Muscle of leg (tissue), 3 donors: ENCODE measurements at regions not wholly inside any gene's neighbourhood (a gene's known extent, or its start where the extent isn't known, plus 50 kb on each side); places are given as distances from the start of the nearest gene placed in this dataset.
A peak's percentile ranks its signal among the peaks of the same experiment; 100 is the strongest.

Source experiments
- DNase-seq: peaks from one replicate; pipeline ENCODE4 v3.0.0; 2013
- H3K27ac ChIP-seq: one replicate; pipeline ENCODE4 v1.5.1; 2013; ENCODE audit warnings: mild to moderate bottlenecking, low read length, control low read depth
- H3K27me3 ChIP-seq: one replicate; pipeline ENCODE4 v1.6.1; 2013; ENCODE audit warnings: low read length; ENCODE audit not compliant: control insufficient read depth, insufficient read depth
- H3K36me3 ChIP-seq: one replicate; pipeline ENCODE4 v1.6.1; 2013; ENCODE audit warnings: low read length; ENCODE audit not compliant: control insufficient read depth, insufficient read depth
- H3K4me1 ChIP-seq: one replicate; pipeline ENCODE4 v1.6.1; 2013; ENCODE audit warnings: low read length; ENCODE audit not compliant: control insufficient read depth, insufficient read depth
- H3K4me3 ChIP-seq: one replicate; pipeline ENCODE4 v1.5.1; 2013; ENCODE audit warnings: low read length, control low read depth
- H3K9me3 ChIP-seq: replicated peaks from 2 replicates; pipeline ENCODE4 v1.6.1; 2013; ENCODE audit warnings: low read depth, low read length; ENCODE audit not compliant: control insufficient read depth
- WGBS: methylation state at CpG from one replicate; pipeline ENCODE4 v1.1.5; 2013; ENCODE audit warnings: missing lambda C conversion rate; ENCODE audit not compliant: insufficient coverage; 5-methylcytosine and 5-hydroxymethylcytosine counted together

DNA sequence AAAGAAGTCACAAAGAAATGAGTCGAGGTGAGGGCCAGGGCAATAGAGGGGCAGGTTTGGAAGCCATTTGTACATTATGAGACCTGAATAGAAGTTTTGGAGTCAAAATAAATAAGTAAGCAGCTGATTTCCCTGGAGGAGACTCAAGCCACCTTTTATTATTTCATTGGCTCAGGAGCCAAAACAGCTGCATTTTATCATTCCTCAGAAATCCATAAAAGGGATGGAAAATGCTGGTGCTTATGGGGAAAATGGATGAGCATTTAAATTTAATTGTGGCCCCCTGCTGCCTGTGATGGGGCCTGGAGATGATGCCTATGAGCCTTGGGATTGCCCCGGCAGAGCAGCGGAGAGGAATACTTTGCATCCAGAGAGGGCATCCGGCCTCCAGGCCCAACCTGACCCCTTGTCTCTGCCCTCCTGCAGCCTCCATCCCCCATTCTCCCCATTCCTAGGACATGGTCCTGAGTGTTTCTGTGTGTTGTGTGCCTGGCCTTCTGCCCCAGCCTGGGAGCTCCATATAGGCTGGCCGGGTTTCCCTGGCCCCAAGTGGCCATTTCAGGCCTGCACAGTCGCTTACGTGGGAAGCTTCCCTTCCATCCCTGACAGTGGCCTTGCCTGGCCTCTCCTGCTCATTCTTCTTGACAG lies 296.8 kb upstream of the ZMIZ1 start:
- DNase-seq = peak; percentile 95
- Histone ChIP-seq H3K27me3 (no peaks in the 10 kb centered on the region), H3K4me3 (no peak overlapping the region), H3K36me3 (no peaks in the 10 kb centered on the region), H3K9me3 (no peaks in the 10 kb centered on the region), H3K27ac (peak overlapping the region; percentile 76), H3K4me1 (peaks cover 50% of the 10 kb centered on the region)
- whole genome bisulfite sequencing = 17% methylated on average over 4 of the region's 7 CpGs

DNA sequence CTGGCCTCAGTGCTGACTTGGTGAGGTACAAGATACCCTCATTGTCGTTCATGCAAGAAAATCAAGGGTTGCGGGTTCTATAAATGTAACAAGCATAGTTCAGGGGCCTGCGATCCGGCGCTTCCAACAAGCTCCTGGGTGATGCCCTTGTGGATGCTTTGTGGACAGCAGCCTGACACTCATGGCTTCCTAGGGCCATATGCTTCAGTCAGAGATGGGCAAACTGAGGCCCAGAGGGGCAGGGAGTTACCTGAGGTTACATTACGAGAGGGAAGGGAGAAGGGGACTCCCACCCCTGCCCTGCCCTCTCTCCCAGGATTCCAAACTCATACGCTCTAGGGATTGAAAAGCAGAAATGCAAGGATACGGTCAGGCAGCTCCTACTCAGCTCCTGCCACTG lies 296.3 kb upstream of the ZMIZ1 start:
- H3K36me3 ChIP-seq = no peaks in the 10 kb centered on the region
- H3K9me3 ChIP-seq = no peaks in the 10 kb centered on the region
- peaks cover 56% of the 10 kb centered on the region for H3K4me1 ChIP-seq
- no peak overlapping the region for H3K4me3 ChIP-seq
- H3K27ac ChIP-seq = peak overlapping the region; percentile 72
- WGBS = 87% methylated on average over 6 of the region's 8 CpGs
- no peaks in the 10 kb centered on the region for H3K27me3 ChIP-seq
- no peak for DNase-seq

DNA sequence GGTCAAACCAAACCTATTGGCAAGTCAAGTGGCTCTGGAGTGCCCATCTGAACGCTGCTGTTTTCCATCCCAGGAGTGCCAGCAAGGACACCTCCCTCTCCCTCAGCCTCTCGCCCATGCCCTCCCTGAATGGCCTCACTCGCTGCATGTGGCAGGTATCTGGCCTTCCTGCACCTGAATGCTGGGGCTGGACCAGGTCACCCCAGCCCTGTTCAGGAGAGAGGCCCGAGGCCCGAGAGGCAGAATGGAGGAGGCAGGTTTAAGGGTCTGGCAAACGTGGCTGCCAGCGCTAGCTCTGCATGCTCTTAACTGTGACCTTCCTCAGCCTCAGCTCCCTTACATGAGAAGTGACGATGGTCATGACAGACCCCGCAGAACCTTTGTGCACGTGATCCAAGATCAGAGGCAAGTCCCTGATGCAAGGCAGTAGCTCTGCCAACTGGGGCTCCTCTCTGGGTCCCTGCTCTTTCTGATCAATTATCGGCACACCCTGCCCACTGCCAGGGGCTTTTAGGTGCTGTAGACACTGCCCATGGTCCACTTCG lies 295.7 kb upstream of the ZMIZ1 start:
- 96% methylated on average over 11 of the region's 12 CpGs for WGBS
- DNase-seq = peak; percentile 3
- Histone ChIP-seq H3K4me3 (no peak overlapping the region), H3K27me3 (no peaks in the 10 kb centered on the region), H3K36me3 (no peaks in the 10 kb centered on the region), H3K27ac (no peak overlapping the region), H3K4me1 (peaks cover 58% of the 10 kb centered on the region), H3K9me3 (no peaks in the 10 kb centered on the region)

DNA sequence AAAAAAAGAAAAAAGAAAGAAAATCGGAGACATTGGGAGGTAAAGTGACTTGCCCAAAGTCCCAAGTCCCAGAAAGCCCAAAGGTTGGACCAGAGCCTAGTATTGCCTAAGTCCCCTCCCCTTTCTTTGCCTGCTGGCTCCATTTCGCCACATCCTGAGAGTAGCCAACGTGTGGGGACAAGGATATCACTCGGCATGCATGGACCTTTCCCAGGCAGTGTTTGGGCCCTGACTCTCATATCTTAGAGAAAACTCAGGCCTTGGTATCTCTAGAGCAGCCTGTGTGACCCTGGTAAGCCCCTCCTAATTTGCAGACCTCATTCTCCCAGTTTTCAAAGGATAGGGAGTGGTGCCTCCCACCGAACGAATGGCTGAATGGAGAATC lies 294.2 kb upstream of the ZMIZ1 start:
- 90% methylated on average over 3 of the region's 6 CpGs for WGBS
- H3K36me3 ChIP-seq = no peaks in the 10 kb centered on the region
- peaks cover 57% of the 10 kb centered on the region for H3K4me1 ChIP-seq
- no peak overlapping the region for H3K27ac ChIP-seq
- no peak for DNase-seq
- no peaks in the 10 kb centered on the region for H3K9me3 ChIP-seq
- H3K27me3 ChIP-seq = peaks cover 3% of the 10 kb centered on the region
- H3K4me3 ChIP-seq = no peak overlapping the region

DNA sequence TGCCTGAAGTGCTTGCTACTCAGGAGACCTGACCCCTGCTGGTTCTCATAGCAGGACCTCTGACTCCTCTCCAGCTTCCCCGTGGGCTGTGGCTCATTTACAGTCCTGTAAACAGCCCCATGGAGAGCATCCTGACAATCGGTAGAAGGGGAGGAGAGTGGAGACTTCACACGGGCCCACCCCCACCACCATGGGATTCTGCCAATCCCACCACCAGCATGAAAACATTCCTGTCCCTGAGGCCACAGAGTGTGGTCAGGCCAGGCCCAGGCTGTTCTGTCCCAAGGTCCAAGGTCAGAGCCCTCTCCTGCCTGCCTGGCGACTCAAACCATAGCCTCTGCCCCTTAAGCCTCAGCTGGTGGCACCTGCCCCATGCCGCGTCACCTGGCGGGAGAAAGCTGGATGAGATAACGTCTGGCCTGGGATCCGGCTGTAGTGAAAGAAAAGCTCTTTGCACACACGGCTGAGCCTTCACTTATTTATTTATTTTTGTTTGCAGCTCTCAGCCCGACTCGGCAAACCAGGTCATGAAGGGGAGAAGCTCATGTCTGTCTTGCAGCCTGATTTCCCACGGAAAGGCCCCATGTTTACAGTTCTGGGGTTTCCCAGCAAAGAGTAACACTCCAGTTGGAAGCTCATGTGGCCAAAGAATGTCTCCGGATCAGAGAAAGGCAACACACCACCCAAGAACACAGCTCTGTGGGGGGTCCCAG lies 293.6 kb upstream of the ZMIZ1 start:
- Histone ChIP-seq H3K27ac (peak overlapping the region; percentile 13), H3K27me3 (peaks cover 3% of the 10 kb centered on the region), H3K36me3 (no peaks in the 10 kb centered on the region), H3K4me1 (peaks cover 57% of the 10 kb centered on the region), H3K4me3 (no peak overlapping the region), H3K9me3 (no peaks in the 10 kb centered on the region)
- WGBS = 63% methylated on average over 7 of the region's 14 CpGs
- DNase-seq = peak; percentile 74

DNA sequence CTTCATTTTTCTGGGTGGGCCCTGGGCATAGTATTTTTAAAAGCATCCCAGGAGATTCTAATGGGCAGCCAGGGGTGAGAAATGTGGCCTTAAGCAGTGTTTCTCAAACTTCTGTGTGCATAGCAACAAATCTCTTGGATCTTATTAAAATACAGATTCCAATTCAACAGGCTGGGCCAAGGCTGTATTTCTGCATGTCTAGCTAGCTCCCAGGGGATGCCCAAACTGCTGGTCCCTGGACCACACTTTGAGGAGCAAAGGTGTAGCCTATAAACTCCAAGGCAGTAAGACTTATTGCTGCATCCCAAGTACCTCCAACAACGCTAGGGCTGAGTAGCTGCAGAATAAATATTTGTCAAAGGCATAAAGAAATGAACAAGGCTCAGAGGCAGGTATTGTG lies 292.9 kb upstream of the ZMIZ1 start:
- Histone ChIP-seq H3K4me3 (no peak overlapping the region), H3K27me3 (peaks cover 8% of the 10 kb centered on the region), H3K27ac (no peak overlapping the region), H3K36me3 (no peaks in the 10 kb centered on the region), H3K4me1 (peaks cover 57% of the 10 kb centered on the region), H3K9me3 (no peaks in the 10 kb centered on the region)
- DNase-seq = no peak
- WGBS = no CpG with 5 or more reads among the region's 1 CpG

DNA sequence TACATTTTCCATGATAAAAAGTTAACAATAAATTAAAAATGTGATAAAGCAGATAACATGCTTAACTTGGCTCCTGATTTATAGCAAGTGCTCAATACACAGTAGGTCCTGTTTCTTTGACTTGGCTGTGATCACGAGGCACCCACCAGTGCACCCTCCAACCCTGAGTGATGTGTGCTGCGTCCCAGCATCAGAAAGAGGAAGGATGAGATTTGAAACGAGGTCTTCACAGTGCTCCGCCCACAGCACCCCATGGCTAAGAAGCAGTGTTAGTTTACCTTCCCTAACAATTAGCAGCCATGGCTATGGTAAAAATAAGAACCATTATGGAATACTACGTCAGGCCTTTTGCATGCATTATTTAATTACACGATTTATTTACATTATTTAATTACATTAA lies 292.0 kb upstream of the ZMIZ1 start:
- Histone ChIP-seq H3K4me3 (no peak overlapping the region), H3K27ac (no peak overlapping the region), H3K4me1 (peaks cover 51% of the 10 kb centered on the region)

DNA sequence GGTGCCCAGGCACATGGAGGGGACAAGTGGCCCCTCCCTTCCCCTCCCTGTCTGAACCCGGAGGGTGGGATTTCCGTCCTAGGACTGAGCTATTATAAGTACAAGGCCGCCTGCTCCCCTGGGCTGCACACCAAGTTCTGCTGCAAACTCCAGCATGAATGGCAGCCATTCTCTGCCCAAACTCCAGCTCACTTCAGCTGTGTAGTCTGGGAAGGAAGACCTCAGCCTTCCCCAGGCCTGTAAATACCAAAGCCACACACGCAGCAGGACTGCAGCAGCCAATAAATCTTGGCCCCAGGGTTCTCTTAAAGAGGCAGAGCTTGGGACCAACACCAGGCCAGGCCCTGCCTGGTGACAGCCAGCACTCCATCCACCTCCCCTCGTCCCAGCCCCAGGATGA lies 291.3 kb upstream of the ZMIZ1 start:
- no CpG with 5 or more reads among the region's 5 CpGs for WGBS
- Histone ChIP-seq H3K4me1 (peaks cover 45% of the 10 kb centered on the region), H3K27me3 (peaks cover 8% of the 10 kb centered on the region), H3K36me3 (no peaks in the 10 kb centered on the region), H3K4me3 (no peak overlapping the region), H3K9me3 (no peaks in the 10 kb centered on the region), H3K27ac (peak overlapping the region; percentile 74)
- DNase-seq = peak; percentile 93

More for the DNA sequence above, 292.0 kb upstream of the ZMIZ1 start:
- Histone ChIP-seq H3K9me3 (no peaks in the 10 kb centered on the region), H3K36me3 (no peaks in the 10 kb centered on the region), H3K27me3 (peaks cover 8% of the 10 kb centered on the region)
- WGBS = no CpG with 5 or more reads among the region's 6 CpGs
- no peak for DNase-seq

DNA sequence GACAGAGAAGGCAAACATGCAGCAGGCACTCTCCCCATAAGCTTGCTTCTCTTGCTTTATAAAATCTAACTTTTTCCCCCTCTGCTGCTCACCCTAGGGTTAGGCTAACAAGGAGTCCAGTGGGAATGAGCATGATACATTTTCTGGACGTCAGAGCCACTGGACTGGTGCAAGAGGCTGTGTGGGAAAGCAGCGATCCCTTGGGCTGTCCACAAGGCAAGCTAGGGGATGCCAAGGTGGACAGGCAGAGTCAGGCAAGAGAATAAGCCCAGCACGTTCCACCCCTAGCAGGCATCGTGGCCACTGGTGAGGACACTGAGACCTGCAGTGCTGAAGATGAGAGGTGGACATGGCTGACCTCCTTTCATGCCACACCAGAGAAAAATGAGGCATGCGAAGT lies 290.9 kb upstream of the ZMIZ1 start:
- Histone ChIP-seq H3K4me1 (peaks cover 41% of the 10 kb centered on the region), H3K27me3 (peaks cover 8% of the 10 kb centered on the region), H3K27ac (peak overlapping the region; percentile 74), H3K9me3 (no peaks in the 10 kb centered on the region), H3K36me3 (no peaks in the 10 kb centered on the region), H3K4me3 (no peak overlapping the region)
- 43% methylated on average over 4 of the region's 5 CpGs for WGBS
- no peak for DNase-seq

DNA sequence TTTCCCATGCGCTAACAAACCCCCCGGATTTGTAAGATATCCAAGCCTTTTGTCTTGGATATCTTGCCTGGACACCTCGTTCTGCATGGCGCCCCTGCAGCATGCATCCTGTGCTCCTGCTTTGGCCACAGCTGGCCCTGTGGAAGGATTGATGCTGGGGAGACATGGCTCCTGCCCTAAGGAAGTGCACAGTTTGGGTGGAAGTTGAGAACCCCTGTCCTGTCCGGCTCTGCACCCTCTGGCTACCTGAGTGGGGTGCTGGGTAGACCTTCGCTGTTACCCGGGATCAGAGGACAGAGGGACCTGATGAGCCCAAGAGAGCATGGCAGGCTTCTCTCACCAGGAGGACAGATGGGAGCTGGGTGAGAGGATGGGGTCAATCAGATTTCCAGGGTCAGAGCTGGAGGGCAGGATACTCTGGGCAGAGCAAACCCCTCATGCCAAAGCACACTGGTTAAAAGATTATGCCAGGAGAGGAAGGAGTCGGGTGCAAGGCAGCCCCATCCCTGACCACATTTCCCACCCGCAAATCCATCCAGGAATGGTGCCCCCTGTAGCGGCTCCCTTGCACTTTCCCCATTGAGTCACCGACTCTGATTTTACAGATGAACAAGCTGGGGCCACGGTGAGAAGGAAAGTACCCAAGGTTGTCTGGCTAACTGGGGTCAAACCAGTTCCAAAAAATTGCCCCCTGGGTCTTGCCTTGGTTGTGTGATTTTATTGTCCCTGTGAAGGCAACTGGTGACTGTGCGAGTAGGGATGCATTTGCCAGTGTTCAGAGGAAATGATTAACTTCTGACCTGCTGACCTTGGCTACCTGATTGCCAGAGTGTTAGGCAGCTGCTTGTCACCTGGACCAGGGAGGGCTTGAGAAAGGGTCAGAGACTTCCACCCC lies 290.1 kb upstream of the ZMIZ1 start:
- H3K27ac ChIP-seq = no peak overlapping the region
- H3K4me3 ChIP-seq = no peak overlapping the region
- peaks cover 8% of the 10 kb centered on the region for H3K27me3 ChIP-seq
- WGBS = 83% methylated on average over 7 of the region's 13 CpGs
- DNase-seq = no peak
- no peaks in the 10 kb centered on the region for H3K36me3 ChIP-seq
- H3K4me1 ChIP-seq = peaks cover 37% of the 10 kb centered on the region
- H3K9me3 ChIP-seq = no peaks in the 10 kb centered on the region
